Neural progenitor cell (in vitro differentiated cells): ENCODE measurements at regions not wholly inside any gene's neighbourhood (a gene's known extent, or its start where the extent isn't known, plus 50 kb on each side); places are given as distances from the start of the nearest gene placed in this dataset.
A peak's percentile ranks its signal among the peaks of the same experiment; 100 is the strongest.

Source experiments
- DNase-seq: peaks from one replicate; pipeline ENCODE4 v3.0.0-alpha.2; 2016; ENCODE audit warnings: low spot score
- H2AFZ ChIP-seq: fragments of 200-600 bp; sonication (generic); replicated peaks from 2 replicates; pipeline ENCODE4 v1.6.1; 2016; ENCODE audit warnings: antibody characterized with exemption
- H3F3A ChIP-seq: fragments of 200-600 bp; sonication (generic); 2 replicates; pipeline ENCODE4 v1.6.1; 2016; ENCODE audit warnings: antibody characterized with exemption, low read depth
- H3K27ac ChIP-seq: fragments of 200-600 bp; sonication (generic); 2 replicates; pipeline ENCODE4 v1.5.1; 2016; ENCODE audit warnings: mild to moderate bottlenecking
- H3K27me3 ChIP-seq: fragments of 200-600 bp; sonication (generic); 2 replicates; pipeline ENCODE4 v1.6.1; 2016; ENCODE audit warnings: mild to moderate bottlenecking, moderate library complexity
- H3K36me3 ChIP-seq: fragments of 200-600 bp; sonication (generic); 2 replicates; pipeline ENCODE4 v1.5.1; 2016
- H3K4me1 ChIP-seq: fragments of 200-600 bp; sonication (generic); 2 replicates; pipeline ENCODE4 v1.6.1; 2016; ENCODE audit warnings: mixed run types
- H3K4me2 ChIP-seq: fragments of 200-600 bp; sonication (generic); 2 replicates; pipeline ENCODE4 v1.6.1; 2016
- H3K4me3 ChIP-seq: fragments of 200-600 bp; sonication (generic); 2 replicates; pipeline ENCODE4 v1.5.1; 2016
- H3K79me2 ChIP-seq: fragments of 200-600 bp; sonication (generic); 2 replicates; pipeline ENCODE4 v1.6.1; 2016; ENCODE audit warnings: low read depth
- H3K9ac ChIP-seq: fragments of 200-600 bp; sonication (generic); 2 replicates; pipeline ENCODE4 v1.6.1; 2016
- H3K9me3 ChIP-seq: fragments of 200-600 bp; sonication (generic); 2 replicates; pipeline ENCODE4 v1.5.1; 2016; ENCODE audit warnings: low read depth
- H4K20me1 ChIP-seq: fragments of 200-600 bp; sonication (generic); 2 replicates; pipeline ENCODE4 v1.6.1; 2016; ENCODE audit warnings: low read depth
- H3K27ac Mint-ChIP-seq: 3 replicates; pipeline ENCODE4 v1.8.0; 2021; ENCODE audit warnings: mixed read lengths
- H3K27me3 Mint-ChIP-seq: 2 replicates; pipeline ENCODE4 v1.8.0; 2022; ENCODE audit warnings: low read depth, mild to moderate bottlenecking, inconsistent platforms, moderate library complexity, mixed read lengths; ENCODE audit not compliant: insufficient read depth
- H3K36me3 Mint-ChIP-seq: 3 replicates; pipeline ENCODE4 v1.8.0; 2021; ENCODE audit warnings: mixed read lengths
- H3K4me1 Mint-ChIP-seq: 3 replicates; pipeline ENCODE4 v1.8.0; 2021; ENCODE audit warnings: mixed read lengths
- H3K4me3 Mint-ChIP-seq: 3 replicates; pipeline ENCODE4 v1.8.0; 2021; ENCODE audit warnings: mild to moderate bottlenecking, moderate library complexity, mixed read lengths
- H3K9me3 Mint-ChIP-seq: 3 replicates; pipeline ENCODE4 v1.8.0; 2020; ENCODE audit warnings: mixed read lengths
- CTCF ChIP-seq: fragments of 200-600 bp; sonication (generic); IDR thresholded peaks from 2 replicates; pipeline ENCODE4 v1.5.1; 2017; ENCODE audit warnings: antibody characterized with exemption, mild to moderate bottlenecking
- EZH2 ChIP-seq: fragments of 200-600 bp; sonication (generic); IDR thresholded peaks from 2 replicates; pipeline ENCODE4 v1.6.1; 2017; ENCODE audit warnings: antibody characterized with exemption, mild to moderate bottlenecking, moderate library complexity
- EZH2phosphoT487 ChIP-seq: fragments of 200-600 bp; sonication (generic); IDR thresholded peaks from 2 replicates; pipeline ENCODE4 v1.6.1; 2017; ENCODE audit warnings: antibody characterized with exemption

- Histone ChIP-seq H3K4me3 (no peak overlapping the region), H2AFZ (no peak overlapping the region), H3K79me2 (no peaks in the 10 kb centered on the region), H3K4me2 (no peak overlapping the region), H3F3A (no peaks in the 10 kb centered on the region), H3K27ac (no peak overlapping the region), H3K9ac (no peak overlapping the region), H3K4me1 (peaks cover 5% of the 10 kb centered on the region), H4K20me1 (no peaks in the 10 kb centered on the region), H3K36me3 (no peaks in the 10 kb centered on the region), H3K27me3 (no peaks in the 10 kb centered on the region), H3K9me3 (no peaks in the 10 kb centered on the region)
- H3K9me3 Mint-ChIP-seq = no peaks in the 10 kb centered on the region
- H3K4me1 Mint-ChIP-seq = peaks cover 19% of the 10 kb centered on the region
- DNase-seq = no peak
- H3K4me3 Mint-ChIP-seq = no peak overlapping the region
- no peak overlapping the region for H3K27ac Mint-ChIP-seq
- no peaks in the 10 kb centered on the region for H3K36me3 Mint-ChIP-seq
- H3K27me3 Mint-ChIP-seq = peaks cover 4% of the 10 kb centered on the region
- TF ChIP-seq EZH2 = no peak
These were observed 193.4 kb upstream of the TUT7 start for GRCh38 chr9:86547571-86547970.

- H3K9me3 ChIP-seq = no peaks in the 10 kb centered on the region
- H3K4me1 ChIP-seq = peaks cover 5% of the 10 kb centered on the region
- TF ChIP-seq EZH2phosphoT487 (no peak), CTCF (no peak), EZH2 (no peak)
- H2AFZ ChIP-seq = no peak overlapping the region
- Mint-ChIP-seq H3K36me3 (no peaks in the 10 kb centered on the region), H3K9me3 (no peaks in the 10 kb centered on the region), H3K27me3 (peaks cover 4% of the 10 kb centered on the region), H3K4me1 (peaks cover 19% of the 10 kb centered on the region), H3K4me3 (no peak overlapping the region), H3K27ac (peak overlapping the region; percentile 76)
- no peak for DNase-seq
- H3K36me3 ChIP-seq = no peaks in the 10 kb centered on the region
- H3K79me2 ChIP-seq = no peaks in the 10 kb centered on the region
- no peak overlapping the region for H3K9ac ChIP-seq
- H3K27ac ChIP-seq = no peak overlapping the region
- no peaks in the 10 kb centered on the region for H4K20me1 ChIP-seq
- H3K27me3 ChIP-seq = no peaks in the 10 kb centered on the region
- no peak overlapping the region for H3K4me3 ChIP-seq
- peak overlapping the region; percentile 42 for H3K4me2 ChIP-seq
- H3F3A ChIP-seq = no peaks in the 10 kb centered on the region
These were observed 192.5 kb upstream of the TUT7 start for GRCh38 chr9:86546712-86547111.

DNA sequence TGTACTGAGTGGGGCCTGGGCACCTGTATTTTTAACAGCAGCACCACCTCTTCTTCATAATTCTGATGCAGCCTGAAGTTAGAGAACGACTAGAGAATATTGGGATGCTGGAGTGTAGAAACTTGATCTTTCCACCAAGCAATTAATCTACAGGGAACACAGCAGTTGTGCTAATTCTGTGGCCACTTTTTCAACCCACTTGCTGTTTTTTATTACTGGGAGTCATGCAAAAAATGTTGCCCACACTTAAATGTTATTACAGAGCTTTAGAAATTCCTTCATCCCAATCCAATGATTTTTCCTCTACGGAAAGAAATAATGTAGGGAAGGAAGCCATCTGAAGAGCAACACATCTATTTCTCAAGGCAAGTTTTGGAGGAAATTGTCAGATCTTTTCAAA, 190.9 kb upstream of the TUT7 start:
- no peak overlapping the region for H3K9ac ChIP-seq
- H3K9me3 Mint-ChIP-seq = no peaks in the 10 kb centered on the region
- no peaks in the 10 kb centered on the region for H3K79me2 ChIP-seq
- H3K4me1 Mint-ChIP-seq = peaks cover 19% of the 10 kb centered on the region
- TF ChIP-seq EZH2 (no peak), EZH2phosphoT487 (no peak), CTCF (no peak)
- H3K4me3 Mint-ChIP-seq = no peak overlapping the region
- H3K27ac ChIP-seq = no peak overlapping the region
- no peaks in the 10 kb centered on the region for H3K27me3 Mint-ChIP-seq
- no peak overlapping the region for H3K27ac Mint-ChIP-seq
- no peaks in the 10 kb centered on the region for H3K36me3 Mint-ChIP-seq
- peaks cover 5% of the 10 kb centered on the region for H3K4me1 ChIP-seq
- no peaks in the 10 kb centered on the region for H4K20me1 ChIP-seq
- no peaks in the 10 kb centered on the region for H3K9me3 ChIP-seq
- H3K4me3 ChIP-seq = no peak overlapping the region
- H3K4me2 ChIP-seq = no peak overlapping the region
- no peak for DNase-seq
- no peaks in the 10 kb centered on the region for H3F3A ChIP-seq
- H3K36me3 ChIP-seq = no peaks in the 10 kb centered on the region
- H2AFZ ChIP-seq = no peak overlapping the region
- no peaks in the 10 kb centered on the region for H3K27me3 ChIP-seq

DNA sequence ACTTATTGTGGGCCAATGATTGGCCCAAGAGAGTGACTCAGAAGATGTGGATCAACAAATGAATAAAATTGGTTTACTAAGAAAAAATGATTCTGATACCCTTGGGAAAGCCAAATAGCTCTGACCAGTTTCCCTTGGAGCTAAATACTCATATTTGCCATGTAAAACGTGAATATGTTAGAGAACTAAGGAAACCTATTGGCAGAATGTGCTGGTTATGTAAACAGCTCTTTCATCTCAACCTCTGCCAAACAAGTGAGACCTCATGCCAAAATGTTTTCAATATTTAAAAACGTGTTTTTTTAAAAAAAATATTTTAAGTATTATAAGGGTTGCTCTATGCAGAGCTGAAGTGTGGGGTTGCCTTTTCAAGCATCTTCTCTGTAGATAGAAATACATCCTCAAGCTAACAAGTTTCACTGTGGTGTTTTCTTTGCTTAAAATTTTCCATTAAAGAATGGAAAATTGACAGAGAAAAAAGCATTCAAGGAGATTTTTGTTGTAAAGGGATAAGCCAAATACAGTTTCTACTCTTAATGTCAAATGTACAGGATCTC, 186.9 kb upstream of the TUT7 start:
- Histone ChIP-seq H3K4me1 (no peaks in the 10 kb centered on the region), H3K27me3 (no peaks in the 10 kb centered on the region), H2AFZ (no peak overlapping the region), H4K20me1 (no peaks in the 10 kb centered on the region), H3K9ac (no peak overlapping the region), H3K36me3 (no peaks in the 10 kb centered on the region), H3F3A (no peaks in the 10 kb centered on the region), H3K27ac (no peak overlapping the region), H3K79me2 (no peaks in the 10 kb centered on the region), H3K9me3 (no peaks in the 10 kb centered on the region), H3K4me3 (no peak overlapping the region), H3K4me2 (no peak overlapping the region)
- Mint-ChIP-seq H3K36me3 (no peaks in the 10 kb centered on the region), H3K27ac (no peak overlapping the region), H3K27me3 (no peaks in the 10 kb centered on the region), H3K4me3 (no peak overlapping the region), H3K4me1 (no peaks in the 10 kb centered on the region), H3K9me3 (peaks cover 4% of the 10 kb centered on the region)
- no peak for DNase-seq
- TF ChIP-seq CTCF (no peak), EZH2 (no peak), EZH2phosphoT487 (no peak)
